PC-3 (cell line): ENCODE measurements at regions not wholly inside any gene's neighbourhood (a gene's known extent, or its start where the extent isn't known, plus 50 kb on each side); places are given as distances from the start of the nearest gene placed in this dataset.

Experiments used
- CTCF ChIP-seq: fragments of 300-600 bp; sonication (generic); conservative IDR thresholded peaks from 2 replicates; pipeline ENCODE4 v1.5.1; 2017; ENCODE audit warnings: antibody characterized with exemption, low read depth, mild to moderate bottlenecking, low read length
- EZH2 ChIP-seq: fragments of 300-600 bp; sonication (generic); IDR thresholded peaks from one replicate; pipeline ENCODE4 v1.6.1; 2017; ENCODE audit warnings: antibody characterized with exemption, mild to moderate bottlenecking, low read length; ENCODE audit not compliant: unreplicated experiment

- TF ChIP-seq EZH2 (no peak), CTCF (no peak)
Observed at GRCh38 chr11:23457641-23458040, 597.4 kb upstream of the CCDC179 start.
